ENCODE measurements at regions not wholly inside any gene's neighbourhood (a gene's known extent, or its start where the extent isn't known, plus 50 kb on each side); places are given as distances from the start of the nearest gene placed in this dataset.

GRCh38 chr10:44056206-44056605 is 328.7 kb downstream of the CXCL12 start:
- Mint-ChIP-seq H3K9me3 (ENCODE audit: low read depth) (no peaks in the 10 kb centered on the region), H3K27ac (peak overlapping the region; percentile 34), H3K36me3 (ENCODE audit: insufficient read depth) (no peaks in the 10 kb centered on the region), H3K4me1 (ENCODE audit: low read depth) (peaks cover 19% of the 10 kb centered on the region), H3K4me3 (ENCODE audit: low read depth) (no peak overlapping the region), H3K27me3 (peaks cover 40% of the 10 kb centered on the region)
- DNase-seq (ENCODE audit: low spot score, unreplicated experiment), result no peak
- no peak for TF ChIP-seq CTCF (IDR thresholded peaks at IDR 0.05; ENCODE audit: unreplicated experiment)

DNA sequence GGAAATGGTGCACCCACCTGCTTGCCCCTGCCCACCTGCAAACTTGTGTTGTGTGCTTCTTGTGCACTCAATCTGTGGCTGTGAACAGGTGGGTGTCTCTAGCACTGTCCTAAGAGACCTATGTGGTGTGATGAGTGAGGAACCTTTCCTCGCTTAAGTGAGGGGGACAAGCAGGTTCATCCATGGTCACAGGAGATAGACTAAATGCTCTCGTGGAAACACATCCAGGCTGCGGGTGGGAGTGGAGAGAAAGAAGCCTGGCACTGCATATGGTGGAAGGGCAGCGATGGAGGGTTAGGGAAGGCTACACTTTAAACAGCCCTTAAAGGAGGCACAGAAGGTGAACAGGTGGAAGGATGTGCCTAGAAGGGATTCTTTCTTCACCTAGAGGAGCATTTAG is 330.9 kb downstream of the CXCL12 start:
- Mint-ChIP-seq H3K27me3 (peaks cover 41% of the 10 kb centered on the region), H3K27ac (peak overlapping the region; percentile 31), H3K4me3 (ENCODE audit: low read depth) (no peak overlapping the region), H3K36me3 (ENCODE audit: insufficient read depth) (no peaks in the 10 kb centered on the region), H3K4me1 (ENCODE audit: low read depth) (peaks cover 14% of the 10 kb centered on the region), H3K9me3 (ENCODE audit: low read depth) (no peaks in the 10 kb centered on the region)
- no peak for DNase-seq (ENCODE audit: low spot score, unreplicated experiment)
- no peak for TF ChIP-seq CTCF (IDR thresholded peaks at IDR 0.05; ENCODE audit: unreplicated experiment)

DNA sequence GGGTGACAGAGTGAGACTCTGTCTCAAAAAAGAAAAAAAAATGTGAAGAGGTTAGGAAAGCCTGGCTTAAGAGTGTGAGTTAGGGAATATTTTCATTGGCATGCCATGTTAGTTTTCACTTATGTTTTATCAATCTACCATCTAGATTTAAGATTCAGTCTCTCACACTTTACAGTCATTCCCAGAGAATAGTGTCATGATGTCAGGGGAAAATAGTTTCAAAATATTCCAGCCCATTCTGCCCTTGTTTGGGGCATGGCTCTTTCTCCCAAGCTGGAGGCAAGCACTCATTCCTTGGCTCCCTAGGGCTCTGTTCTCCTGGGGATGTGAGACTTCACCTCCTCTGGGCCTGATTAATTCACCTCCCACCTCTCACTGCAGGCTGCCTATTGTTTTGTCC is 331.5 kb downstream of the CXCL12 start:
- TF ChIP-seq CTCF (IDR thresholded peaks at IDR 0.05; ENCODE audit: unreplicated experiment), result no peak
- DNase-seq (ENCODE audit: low spot score, unreplicated experiment), result no peak
- H3K4me1 Mint-ChIP-seq (ENCODE audit: low read depth), result peaks cover 14% of the 10 kb centered on the region
- no peaks in the 10 kb centered on the region for H3K9me3 Mint-ChIP-seq (ENCODE audit: low read depth)
- no peak overlapping the region for H3K4me3 Mint-ChIP-seq (ENCODE audit: low read depth)
- H3K27me3 Mint-ChIP-seq, result peaks cover 41% of the 10 kb centered on the region
- H3K27ac Mint-ChIP-seq, result no peak overlapping the region
- no peaks in the 10 kb centered on the region for H3K36me3 Mint-ChIP-seq (ENCODE audit: insufficient read depth)

GRCh38 chr10:44051584-44052385 is 333.1 kb downstream of the CXCL12 start:
- TF ChIP-seq CTCF (IDR thresholded peaks at IDR 0.05; ENCODE audit: unreplicated experiment), result no peak
- H3K27ac Mint-ChIP-seq, result no peak overlapping the region
- peaks cover 31% of the 10 kb centered on the region for H3K27me3 Mint-ChIP-seq
- H3K36me3 Mint-ChIP-seq (ENCODE audit: insufficient read depth), result no peaks in the 10 kb centered on the region
- no peak for DNase-seq (ENCODE audit: low spot score, unreplicated experiment)
- H3K4me3 Mint-ChIP-seq (ENCODE audit: low read depth), result no peak overlapping the region
- no peaks in the 10 kb centered on the region for H3K9me3 Mint-ChIP-seq (ENCODE audit: low read depth)
- H3K4me1 Mint-ChIP-seq (ENCODE audit: low read depth), result peaks cover 12% of the 10 kb centered on the region

- H3K9me3 Mint-ChIP-seq (ENCODE audit: low read depth), result no peaks in the 10 kb centered on the region
- no peaks in the 10 kb centered on the region for H3K36me3 Mint-ChIP-seq (ENCODE audit: insufficient read depth)
- no peak overlapping the region for H3K4me3 Mint-ChIP-seq (ENCODE audit: low read depth)
- peaks cover 16% of the 10 kb centered on the region for H3K4me1 Mint-ChIP-seq (ENCODE audit: low read depth)
- DNase-seq (ENCODE audit: low spot score, unreplicated experiment), result no peak
- no peak overlapping the region for H3K27ac Mint-ChIP-seq
- H3K27me3 Mint-ChIP-seq, result peaks cover 27% of the 10 kb centered on the region
- no peak for TF ChIP-seq CTCF (IDR thresholded peaks at IDR 0.05; ENCODE audit: unreplicated experiment)
Observed at GRCh38 chr10:44051091-44051490, 333.8 kb downstream of the CXCL12 start.
